NCI-H1436 treated with DMSO at 0.1 percent for 48 hours (cell line): ENCODE measurements at regions not wholly inside any gene's neighbourhood (a gene's known extent, or its start where the extent isn't known, plus 50 kb on each side); places are given as distances from the start of the nearest gene placed in this dataset.

ENCODE experiments used
- DNase-seq: peaks from one replicate; lab custom pipeline; 2025; lab: John Stamatoyannopoulos, UW

DNA sequence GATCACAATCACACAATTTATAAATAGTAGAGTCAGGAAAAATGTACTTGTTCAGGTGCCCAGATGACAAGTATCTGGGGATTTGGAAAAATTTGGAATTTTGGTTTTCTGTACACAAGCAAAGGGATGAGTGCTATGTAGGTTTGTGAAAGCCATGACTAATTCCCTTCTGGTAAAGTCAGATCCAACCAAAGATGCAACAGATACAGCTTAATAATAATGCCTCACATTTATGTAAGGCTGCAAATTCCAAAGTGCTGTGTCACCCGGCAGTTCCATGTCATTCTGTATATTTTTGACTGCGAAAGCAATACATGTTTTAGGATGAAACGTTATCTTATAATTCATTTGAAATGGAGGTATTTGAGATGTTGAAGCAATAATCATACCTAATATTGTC, 102.7 kb upstream of the AGBL1 start:
- no peak for DNase-seq

DNA sequence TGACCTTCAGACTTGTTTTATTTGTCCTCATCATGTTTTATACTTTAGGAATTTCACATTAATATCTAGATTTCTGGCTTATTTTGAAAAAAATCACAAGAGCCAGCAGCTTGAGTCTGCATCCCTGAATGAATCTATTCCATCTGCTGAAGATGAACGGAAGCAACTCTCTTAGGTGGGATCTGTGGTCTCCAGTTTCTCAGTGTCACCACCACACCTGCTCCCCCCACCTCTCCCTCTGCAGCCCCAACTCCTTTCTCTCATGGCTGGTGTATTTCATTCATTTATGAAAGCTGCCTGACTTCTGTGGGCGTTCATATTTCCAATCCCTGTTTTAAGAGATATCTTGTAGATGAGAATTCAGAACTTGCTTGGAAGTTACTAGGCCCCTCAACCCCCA, 102.1 kb upstream of the AGBL1 start:
- DNase-seq = no peak

DNA sequence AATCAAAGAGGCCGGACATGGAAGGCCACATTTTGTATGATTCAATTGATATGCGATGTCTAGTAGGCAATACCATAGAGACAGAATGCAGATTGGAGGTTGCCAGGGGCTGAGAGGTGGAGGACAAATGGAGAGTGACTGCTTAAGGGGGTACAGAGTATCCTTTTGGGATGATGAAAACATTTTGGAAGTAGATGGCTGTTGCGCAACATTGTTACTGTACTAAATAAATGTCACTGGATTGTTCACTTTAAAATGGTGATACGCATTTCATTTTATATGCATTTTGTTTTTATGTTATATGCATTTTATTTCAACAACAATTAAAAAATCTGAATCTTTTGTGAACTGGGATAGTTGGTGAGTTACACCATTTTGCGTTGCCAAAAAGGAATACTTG, 99.7 kb upstream of the AGBL1 start:
- DNase-seq = no peak

DNA sequence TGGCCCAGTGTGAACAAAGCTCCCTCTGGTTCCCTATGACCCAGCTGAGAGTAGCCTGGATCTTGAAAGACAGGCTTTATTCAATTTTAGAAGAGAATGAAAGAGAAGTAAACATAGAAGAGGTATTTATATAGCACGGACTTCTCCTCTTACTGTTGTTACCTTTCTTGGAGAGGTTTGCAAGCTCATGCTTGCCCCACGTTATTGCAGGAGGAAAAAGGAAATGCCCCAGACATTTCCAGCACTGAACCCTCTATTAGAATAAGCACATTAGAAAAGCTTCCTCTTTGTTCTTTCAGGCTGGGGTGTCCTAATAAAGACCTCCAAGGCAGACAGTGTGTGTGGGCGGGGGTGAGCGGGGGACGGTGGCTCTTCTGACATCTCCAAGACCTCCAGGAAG, 98.7 kb upstream of the AGBL1 start:
- no peak for DNase-seq

DNA sequence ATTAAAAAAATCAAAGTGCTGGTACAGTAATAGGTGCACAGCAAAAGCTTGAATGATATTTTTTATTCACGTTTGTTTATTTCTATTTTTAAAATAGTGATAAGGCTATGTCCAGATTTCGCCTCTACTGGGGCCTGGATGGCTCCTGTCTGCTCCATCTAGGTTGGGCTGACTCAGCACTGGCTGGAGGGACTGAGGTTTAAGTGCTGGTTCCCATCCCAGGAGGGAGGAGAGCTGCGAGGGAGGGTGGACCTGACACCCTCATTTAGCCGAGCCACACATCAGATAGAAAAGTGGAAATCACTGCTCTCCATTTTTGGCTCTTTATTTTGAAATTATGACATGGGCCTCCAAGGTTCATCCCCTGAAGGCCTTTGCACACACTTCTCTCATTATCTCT, 95.4 kb upstream of the AGBL1 start:
- no peak for DNase-seq

DNA sequence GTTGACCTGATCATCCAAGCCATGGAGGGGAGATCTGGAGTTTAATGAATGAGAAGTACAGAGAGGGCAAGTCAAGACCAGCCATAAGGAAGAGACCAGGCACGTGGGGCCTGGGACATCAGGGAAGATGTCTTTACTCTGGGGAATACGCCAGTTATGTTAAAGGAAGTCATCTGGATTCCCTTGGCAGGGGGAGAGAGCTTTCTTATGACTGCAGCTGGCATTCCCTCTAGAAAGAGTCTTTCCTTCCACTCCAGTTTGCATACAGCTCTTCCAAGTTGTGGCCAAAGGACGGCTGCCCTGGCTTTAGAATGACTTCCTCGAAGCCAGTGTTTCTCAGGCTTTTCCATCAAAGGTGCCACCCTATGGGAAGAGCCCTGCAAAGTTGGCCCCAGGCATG, 93.6 kb upstream of the AGBL1 start:
- no peak for DNase-seq

DNA sequence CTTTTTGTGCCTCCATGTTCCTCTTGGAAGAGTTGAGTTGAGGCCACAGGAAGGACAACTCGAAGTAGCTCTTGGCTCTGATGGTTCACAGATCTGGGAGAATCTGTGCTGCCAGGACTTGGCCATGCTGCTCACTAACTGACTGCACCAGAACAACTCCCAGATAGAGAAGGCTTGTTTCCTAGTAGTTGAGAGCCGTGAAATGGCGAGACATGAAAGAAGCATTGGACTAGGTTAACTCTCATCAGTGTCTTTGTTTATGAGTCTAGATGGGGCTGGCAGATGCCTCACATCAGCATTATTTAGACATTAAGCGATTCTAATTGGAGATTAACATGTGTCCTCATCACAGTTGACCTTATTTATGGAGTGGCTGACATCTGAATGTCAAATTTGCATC, 92.9 kb upstream of the AGBL1 start:
- no peak for DNase-seq

DNA sequence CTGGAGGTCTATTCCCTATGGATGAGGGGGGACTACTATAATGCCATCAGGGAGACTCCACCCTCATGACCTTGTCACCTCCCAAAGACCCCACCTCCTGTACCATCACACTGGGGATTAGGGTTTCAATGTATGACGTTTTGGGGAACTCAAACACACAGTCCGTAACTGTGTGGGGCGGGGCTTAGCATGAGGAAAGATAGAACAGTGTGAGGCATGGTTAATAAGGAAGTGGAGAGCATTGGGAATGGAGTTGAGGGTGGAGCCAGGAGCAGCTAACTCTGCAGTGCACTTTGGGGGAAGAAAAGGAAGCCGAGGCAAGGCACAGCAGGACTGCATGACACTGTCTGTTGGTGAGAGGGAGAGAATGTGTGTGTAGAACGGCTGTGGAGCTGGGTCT, 90.9 kb upstream of the AGBL1 start:
- DNase-seq = no peak

DNA sequence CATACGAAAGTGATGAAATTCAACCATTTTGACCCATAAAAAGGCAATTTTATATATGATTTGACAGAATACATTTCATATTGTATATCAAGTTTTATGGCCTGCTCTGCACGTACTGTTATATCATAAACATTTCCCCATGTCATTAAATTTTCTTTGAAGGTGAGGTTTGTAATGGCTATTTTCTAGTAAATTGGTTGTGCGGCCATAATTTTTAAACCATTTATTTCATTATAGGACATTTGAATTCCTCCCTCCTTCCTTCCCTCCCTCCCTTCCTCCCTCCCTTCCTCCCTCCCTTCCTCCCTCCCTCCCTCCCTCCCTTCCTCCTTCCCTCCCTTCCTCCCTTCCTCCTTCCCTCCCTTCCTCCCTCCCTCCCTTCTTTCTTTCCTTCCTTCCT, 87.4 kb upstream of the AGBL1 start:
- no peak for DNase-seq

DNA sequence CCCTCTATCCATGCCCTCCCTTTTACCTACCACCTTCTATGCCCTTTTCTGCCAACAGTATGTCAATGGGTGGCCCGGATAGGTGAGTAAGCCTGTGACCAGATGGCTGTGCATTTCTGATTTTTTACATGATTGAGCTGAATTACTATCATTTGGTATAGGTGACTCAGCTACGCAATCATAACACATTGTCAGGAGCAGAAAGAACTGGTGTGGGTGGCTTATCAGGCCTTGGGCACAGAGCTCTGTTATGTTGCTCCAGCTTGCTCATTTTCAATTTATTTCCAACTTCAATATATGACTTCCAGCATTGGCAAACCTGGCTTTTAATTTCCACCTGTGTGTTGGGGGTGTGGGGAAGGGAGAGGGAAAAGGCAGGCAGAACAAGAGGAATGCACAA, 86.6 kb upstream of the AGBL1 start:
- no peak for DNase-seq

DNA sequence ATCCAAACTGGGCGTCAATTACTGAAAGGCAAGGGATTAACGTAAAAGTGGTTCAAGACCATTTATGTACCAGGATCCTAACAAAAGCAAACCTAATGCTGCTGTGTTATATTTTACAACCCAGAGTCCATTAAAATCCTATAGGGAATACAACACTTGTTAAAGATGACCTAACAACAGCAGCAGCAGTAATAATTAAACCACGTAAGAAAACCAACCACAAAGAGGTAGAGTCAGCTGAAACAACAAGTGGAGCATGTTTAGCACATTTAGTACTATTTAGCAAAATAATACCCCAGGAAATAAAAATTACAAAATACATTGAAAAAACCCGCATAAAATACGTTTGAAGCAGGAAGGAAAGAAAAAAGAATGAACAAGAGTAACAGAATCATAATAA, 82.1 kb upstream of the AGBL1 start:
- DNase-seq = no peak

DNA sequence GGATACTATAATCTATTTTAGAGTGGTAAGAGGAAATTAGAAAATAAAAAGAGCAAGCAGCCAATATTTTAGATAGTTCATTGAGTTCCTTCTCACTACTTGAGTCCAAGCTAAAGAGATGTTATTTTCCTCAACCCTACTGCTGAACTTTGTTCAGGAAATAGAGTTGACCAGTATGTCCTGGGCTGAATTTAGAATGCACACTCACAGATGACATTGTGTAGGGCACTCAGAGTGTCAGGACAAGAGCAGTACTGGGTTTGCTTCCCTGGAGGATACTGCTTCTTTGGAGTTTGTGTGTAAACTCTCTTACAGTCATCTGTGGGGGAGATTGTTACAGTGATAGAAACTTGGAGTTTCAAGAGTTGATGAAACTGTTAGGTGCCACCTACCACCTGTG, 80.0 kb upstream of the AGBL1 start:
- no peak for DNase-seq

DNA sequence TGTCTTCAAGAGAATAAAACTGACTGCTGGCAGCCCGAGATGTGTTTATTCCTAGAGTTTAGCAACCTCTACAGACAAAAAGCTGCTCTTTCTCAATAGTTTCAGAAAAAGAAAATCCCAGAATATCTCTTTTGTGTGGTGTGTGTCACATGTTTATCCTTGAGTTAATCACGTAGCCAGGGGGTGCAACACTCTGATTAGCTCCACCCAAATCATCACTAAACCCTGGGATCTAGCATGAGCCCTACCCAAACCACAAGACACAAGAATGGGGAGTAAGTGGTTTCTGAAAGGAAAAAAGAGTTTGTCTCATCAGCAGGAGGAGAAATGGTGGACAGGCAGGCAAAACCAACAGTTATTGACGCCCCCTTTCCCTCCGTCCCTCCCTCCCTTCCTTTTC, 78.5 kb upstream of the AGBL1 start:
- DNase-seq = no peak

DNA sequence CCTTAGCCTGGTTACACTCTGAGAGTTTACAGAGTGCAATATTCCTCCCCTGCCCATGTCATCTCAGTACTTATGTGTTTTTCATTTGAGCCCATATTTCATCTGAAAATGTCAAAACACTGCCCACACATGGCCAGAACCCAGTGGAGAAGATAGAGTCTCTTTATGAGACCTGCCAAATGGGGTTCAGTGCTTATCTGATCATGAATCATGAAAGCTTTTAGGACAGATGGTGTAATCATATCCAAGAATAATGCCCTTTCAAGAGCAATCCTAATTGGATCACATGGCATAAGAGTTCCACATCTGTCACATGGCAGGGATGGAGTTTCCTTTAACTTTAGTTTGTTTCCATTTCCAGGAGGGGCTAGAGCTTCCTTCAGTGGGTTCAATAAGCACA, 77.2 kb upstream of the AGBL1 start:
- DNase-seq = no peak

DNA sequence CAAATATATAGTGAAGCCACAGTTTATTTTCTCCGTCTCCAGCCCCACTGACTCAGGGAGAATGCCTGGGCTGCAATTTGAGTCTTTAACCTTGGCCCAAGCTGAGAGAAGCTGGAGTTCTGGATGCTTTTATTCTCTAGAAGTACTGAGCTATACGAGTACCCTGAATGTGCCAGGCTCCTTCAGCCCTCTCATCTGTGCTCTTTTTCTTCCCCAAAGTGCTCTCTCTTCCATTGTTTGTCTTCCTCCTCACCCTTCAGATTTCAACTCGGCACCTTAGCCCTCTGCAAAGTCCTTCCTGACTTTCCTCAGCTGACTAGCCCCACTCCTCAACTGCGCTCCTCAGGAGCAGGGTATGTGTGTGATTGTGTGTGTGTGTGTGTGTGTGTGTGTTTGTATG, 75.6 kb upstream of the AGBL1 start:
- DNase-seq = no peak

DNA sequence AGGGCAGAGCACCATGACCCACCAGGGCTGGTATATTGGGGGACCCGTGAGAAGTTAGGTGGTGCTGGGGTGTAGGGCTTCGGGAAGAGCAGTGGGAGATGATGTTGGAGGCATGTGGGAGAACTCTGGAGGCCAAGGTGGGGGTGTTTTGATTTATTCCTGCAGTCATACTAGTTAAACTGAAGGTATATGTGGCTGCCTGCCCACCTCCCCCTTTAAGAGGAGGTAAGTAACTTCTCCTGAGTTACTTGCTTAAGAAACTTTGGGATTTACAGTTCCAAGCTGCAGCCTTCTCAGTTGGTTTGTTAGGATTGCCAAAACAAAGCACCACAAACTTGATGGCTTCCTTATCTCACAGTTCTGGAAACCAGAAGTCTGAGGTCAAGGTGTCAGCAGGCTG, 73.1 kb upstream of the AGBL1 start:
- DNase-seq = no peak

DNA sequence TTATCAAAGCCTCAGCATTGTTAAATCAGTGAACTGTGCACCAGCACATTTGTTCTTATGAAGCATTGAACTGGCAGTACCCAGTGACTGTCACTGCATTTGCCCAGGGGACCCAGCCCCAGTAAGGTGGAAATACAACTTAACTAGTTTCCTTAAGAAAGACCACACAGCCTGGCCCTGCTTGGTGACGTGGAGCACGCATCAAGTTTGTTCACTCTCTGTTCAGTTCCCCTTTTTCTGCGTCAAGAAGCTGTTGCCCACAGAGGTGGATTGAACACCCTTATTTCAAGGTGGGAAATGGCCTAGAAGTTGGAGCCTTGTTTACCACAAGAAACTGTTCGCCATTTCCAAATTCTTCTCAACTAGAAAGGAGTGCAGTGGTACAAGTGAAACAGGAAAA, 69.9 kb upstream of the AGBL1 start:
- no peak for DNase-seq

DNA sequence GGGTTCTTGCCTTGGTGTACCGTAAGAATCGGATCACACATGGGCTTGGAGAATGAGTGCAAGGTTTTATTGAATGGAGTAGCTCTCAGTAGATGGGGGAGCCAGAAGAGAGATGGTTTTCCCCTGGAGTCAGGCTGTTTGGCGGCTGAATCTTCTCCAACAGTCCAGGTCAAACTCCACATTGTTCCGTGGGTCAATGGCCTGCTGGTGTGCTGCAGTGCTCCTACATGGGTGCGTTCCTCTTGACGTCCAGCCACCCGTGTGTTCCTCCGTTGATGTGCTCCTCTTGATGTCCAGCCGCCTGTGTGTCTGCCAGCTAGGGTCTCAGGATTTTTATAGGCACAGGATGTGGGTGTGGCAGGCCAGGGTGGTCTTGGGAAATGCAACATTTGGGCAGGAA, 69.3 kb upstream of the AGBL1 start:
- no peak for DNase-seq

DNA sequence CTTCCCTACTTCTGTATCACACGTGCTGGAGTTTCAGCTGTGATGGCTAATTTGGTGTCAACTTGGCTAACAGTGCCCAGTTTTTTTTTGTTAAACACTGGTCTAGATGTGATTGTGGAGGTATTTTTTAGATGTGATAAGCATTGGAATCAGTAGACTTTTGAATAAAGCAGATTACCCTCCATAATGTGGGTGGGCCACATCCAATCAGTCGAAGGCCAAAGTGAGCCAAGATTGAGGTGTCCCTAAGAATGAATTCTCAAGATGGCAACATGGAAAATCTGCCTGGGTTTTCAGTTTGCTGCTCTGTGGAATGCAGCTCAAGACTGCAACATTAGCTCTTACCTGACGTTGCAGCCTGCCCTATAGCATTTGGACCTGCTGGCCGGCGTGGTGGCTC, 68.8 kb upstream of the AGBL1 start:
- DNase-seq = no peak

DNA sequence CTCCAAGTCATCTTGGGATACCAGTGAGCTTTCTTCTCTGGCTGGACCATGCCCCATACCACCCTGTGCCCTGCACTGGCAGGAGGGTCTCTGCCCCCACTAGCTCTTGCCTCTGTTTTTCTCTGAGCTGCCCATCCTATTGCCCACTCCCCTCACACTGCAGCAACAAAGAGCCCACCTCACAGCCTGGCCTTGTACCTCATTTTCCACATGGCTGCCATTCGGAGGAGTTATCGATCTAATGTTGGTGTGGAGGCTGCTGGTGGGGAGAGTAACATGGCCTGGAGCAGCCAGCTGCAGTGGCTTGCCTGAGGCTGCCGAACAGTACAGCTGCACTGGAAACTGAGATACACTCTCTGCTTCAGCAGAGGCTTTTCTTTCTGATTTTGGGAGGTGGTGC, 65.7 kb upstream of the AGBL1 start:
- DNase-seq = no peak

DNA sequence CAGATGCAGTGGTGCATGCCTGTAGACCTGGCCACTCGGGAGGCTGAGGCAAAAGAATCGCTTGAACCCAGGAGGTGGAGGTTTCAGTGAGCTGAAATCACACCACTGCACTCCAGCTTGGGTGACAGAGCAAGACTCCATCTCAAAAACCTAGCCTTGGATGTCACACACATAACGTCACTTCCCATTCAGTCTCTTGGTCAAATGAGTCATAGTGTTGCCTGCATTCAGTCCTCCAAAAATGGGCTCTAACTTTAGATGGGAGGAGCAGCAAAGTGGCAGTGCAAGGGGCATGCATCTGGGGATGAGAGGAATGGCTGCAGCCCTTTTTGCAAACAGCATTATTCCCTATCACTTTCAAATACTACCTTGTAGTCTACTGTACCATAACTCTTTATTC, 62.9 kb upstream of the AGBL1 start:
- no peak for DNase-seq

DNA sequence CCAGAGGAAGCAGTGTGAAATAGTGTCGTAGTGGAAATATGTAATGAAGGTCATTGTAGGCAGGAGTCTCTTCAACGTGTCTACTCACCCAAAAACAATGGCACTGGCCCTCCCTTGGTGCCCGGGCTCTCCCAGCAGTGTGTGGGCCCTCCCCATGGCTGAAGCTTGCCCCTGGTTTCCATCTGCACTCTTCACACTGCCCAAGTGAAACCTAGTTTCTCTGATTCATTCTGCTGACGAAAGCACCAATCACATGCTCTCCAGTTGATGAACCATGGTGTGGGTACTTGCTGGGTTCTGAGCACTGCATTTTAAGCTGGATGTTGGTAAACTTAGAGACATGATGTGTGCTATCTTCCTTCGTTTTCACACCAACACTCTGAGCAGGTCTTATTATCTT, 61.0 kb upstream of the AGBL1 start:
- no peak for DNase-seq

DNA sequence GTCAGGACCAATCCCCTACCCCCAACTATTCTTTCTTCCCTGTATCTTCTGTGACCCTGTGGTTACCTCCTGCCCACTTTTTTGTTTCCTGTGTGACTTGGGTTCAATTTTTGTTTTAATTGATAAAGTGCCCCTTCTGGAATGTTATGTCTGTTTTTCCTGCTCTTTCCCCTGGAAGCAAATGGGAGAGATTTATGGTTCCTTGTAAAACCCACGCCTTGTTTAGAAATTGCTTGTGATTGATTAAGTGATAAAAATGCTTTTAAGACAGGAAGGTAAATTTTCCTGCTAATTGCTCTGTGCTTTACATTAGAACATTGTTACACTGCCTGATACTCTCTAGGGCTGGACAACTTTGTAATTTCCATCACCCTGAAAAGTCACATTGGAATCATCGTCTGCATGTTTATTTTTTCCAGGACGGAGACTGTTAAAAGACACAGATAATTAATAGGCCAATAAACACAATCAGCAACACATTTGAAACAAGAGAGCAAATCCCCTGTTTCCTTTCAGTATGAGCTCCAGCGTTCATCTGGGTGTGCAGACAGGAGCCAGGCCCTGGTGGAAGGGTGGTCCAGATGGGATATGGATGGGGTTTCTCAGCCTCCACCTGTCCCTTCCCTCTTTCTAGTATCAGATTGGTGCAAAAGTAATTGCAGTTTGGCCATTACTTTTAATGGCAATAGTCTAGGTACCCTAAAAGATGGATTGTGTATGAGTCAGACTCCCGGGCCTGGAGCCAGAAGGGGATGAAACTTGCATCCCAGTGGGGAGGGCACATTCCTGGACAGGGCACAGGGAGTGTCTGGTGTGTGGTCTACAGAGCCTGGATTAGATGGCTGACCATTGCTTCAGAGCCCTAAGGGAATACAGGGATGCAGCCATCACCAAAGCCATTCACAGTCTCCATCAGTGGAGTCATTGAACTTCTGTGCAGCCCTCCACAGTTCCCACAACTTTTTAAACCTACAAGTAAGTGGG, 58.1 kb upstream of the AGBL1 start:
- no peak for DNase-seq

DNA sequence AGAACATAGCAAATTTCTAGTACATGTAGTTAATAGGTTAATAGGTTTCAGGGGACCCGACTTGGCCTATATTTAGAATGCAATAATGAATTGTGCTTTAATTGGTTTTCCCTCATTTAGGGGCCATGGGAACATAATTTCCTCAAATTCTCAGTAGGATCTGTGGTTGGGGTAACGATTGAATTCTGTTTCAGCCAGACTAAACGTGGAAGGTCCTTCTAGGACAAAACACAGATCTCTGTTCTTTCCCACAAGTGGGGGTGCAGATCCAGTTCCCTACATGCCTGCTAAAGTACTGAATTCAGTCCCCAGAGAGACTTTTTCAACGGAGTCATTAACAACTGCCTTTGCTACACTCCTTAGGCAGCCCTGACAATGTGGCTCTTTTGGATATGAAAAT, 50.7 kb upstream of the AGBL1 start:
- no peak for DNase-seq
